ENCODE measurements at regions not wholly inside any gene's neighbourhood (a gene's known extent, or its start where the extent isn't known, plus 50 kb on each side); places are given as distances from the start of the nearest gene placed in this dataset.

DNA sequence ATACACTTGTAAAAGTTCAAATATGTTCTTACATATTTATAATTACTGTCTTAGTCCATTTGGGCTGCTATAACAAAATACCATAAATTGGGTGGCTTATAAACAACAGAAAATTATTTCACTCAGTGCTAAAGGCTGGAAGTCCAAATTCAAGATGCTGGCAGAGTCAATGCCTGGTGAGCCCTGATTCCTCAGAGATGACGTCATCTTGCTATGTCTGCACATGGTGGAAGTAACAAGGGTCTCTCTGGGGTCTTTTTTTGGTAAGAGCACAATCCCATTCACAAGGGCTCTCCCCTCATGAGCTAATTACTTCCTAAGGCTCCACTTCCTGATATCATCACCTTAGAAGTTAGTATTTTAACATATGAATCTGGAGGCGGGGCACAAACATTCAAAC, 108.0 kb upstream of the DUSP10 start:
- TF ChIP-seq, protein P1, sequence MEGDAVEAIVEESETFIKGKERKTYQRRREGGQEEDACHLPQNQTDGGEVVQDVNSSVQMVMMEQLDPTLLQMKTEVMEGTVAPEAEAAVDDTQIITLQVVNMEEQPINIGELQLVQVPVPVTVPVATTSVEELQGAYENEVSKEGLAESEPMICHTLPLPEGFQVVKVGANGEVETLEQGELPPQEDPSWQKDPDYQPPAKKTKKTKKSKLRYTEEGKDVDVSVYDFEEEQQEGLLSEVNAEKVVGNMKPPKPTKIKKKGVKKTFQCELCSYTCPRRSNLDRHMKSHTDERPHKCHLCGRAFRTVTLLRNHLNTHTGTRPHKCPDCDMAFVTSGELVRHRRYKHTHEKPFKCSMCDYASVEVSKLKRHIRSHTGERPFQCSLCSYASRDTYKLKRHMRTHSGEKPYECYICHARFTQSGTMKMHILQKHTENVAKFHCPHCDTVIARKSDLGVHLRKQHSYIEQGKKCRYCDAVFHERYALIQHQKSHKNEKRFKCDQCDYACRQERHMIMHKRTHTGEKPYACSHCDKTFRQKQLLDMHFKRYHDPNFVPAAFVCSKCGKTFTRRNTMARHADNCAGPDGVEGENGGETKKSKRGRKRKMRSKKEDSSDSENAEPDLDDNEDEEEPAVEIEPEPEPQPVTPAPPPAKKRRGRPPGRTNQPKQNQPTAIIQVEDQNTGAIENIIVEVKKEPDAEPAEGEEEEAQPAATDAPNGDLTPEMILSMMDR (IDR thresholded peaks at IDR 0.05; ENCODE audit: control insufficient read depth, insufficient read depth, low read depth, low read length, missing control alignments) = no peak
- DNase-seq (ENCODE audit: low read depth) = no peak
- H3K4me3 ChIP-seq (ENCODE audit: control insufficient read depth, low read depth, low read length) = no peak overlapping the region

DNA sequence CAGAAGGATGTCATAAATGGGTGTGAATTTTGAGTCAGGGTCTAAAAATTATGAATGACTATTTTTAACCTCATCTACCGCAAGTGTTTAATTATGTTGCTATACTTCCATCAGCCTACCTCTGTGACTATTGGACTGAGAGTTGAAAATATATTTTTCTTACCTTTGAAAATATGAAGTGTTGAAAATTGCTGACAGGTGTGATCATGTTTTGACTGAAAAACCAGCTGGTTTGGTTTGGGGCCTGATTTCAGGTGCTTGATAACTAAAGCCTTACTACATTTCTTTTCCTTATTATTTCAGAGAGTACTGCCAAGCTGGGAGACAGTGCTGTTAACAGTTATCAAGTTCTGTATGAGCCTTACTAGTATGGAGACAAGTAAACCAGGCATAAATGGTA, 107.2 kb upstream of the DUSP10 start:
- no peak for DNase-seq (ENCODE audit: low read depth)
- TF ChIP-seq, protein P1 (IDR thresholded peaks at IDR 0.05; ENCODE audit: control insufficient read depth, insufficient read depth, low read depth, low read length, missing control alignments) = no peak
- H3K4me3 ChIP-seq (ENCODE audit: control insufficient read depth, low read depth, low read length) = no peak overlapping the region

DNA sequence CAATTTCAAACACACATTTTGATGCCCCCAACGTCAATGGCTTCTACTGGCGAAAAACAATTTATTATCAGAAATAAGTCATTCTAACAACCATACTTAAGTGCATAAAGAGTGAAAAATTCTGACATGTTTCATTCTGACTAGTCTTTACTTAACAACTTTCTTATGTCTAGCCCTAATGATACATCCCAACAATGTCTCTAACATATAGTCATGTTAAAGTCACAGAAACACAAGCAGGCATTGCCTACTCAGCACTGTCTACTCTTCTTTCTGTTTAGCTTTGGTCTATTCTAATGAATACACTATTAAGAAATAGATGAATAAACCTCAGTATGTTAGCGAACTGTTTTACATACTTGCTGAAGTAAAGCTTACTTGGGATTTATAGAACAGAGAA, 105.8 kb upstream of the DUSP10 start:
- TF ChIP-seq, protein P1 (IDR thresholded peaks at IDR 0.05; ENCODE audit: control insufficient read depth, insufficient read depth, low read depth, low read length, missing control alignments) = no peak
- no peak overlapping the region for H3K4me3 ChIP-seq (ENCODE audit: control insufficient read depth, low read depth, low read length)
- DNase-seq (ENCODE audit: low read depth) = no peak

DNA sequence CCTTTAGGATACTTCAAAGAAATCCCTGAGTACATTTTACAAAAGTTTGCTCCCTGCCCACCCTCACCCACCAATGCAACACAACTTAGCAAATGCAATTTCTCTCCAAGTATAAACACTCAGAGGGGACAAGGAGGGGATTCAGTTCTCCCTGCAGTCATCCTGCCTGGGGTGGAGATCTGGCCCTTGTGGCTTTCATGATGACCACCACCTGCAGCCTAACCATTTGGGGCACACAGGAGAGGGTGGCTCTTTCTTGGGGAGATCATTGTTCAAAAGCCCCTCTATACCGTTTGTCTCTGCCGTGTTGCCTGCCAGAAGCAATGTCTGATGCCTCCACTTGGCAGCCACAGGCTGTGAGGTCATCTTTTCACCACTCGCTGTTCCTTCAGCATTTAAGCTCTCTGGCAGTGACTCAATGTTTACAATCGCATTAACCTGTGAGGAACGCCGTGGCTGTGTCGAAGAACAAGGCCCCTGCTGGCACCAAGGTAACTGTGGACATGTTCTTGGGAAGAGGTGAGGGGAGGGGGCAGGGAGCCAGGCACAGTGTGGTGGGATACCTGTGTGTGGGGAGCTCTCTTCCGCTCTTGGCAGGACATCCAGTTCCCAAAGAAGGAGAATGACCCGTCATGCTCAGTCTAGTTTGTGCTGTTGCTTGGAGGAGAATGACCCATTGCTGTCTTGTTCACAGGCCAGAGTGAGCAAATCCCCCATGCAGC, 103.9 kb upstream of the DUSP10 start:
- TF ChIP-seq, protein P1 (IDR thresholded peaks at IDR 0.05; ENCODE audit: control insufficient read depth, insufficient read depth, low read depth, low read length, missing control alignments) = no peak
- no peak overlapping the region for H3K4me3 ChIP-seq (ENCODE audit: control insufficient read depth, low read depth, low read length)
- DNase-seq (ENCODE audit: low read depth) = no peak

DNA sequence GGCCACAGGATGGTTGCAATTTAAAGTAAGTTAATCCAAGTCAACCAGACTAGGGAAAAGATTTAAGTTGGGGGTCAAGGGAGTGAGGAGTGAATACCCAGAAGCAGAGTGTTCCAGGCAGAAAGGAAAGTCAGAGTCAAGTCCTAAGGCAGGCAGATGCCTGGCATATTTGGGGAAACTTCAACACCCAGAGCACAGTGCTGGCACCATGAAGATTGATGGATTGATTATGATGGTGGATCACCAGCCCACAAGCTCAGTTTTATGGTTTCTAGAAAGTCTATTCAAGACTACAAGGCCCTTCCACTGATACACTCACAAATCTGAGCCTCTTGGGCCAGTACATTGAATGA, 100.1 kb upstream of the DUSP10 start:
- TF ChIP-seq, protein P1 (IDR thresholded peaks at IDR 0.05; ENCODE audit: control insufficient read depth, insufficient read depth, low read depth, low read length, missing control alignments) = no peak
- no peak for DNase-seq (ENCODE audit: low read depth)
- H3K4me3 ChIP-seq (ENCODE audit: control insufficient read depth, low read depth, low read length) = no peak overlapping the region

DNA sequence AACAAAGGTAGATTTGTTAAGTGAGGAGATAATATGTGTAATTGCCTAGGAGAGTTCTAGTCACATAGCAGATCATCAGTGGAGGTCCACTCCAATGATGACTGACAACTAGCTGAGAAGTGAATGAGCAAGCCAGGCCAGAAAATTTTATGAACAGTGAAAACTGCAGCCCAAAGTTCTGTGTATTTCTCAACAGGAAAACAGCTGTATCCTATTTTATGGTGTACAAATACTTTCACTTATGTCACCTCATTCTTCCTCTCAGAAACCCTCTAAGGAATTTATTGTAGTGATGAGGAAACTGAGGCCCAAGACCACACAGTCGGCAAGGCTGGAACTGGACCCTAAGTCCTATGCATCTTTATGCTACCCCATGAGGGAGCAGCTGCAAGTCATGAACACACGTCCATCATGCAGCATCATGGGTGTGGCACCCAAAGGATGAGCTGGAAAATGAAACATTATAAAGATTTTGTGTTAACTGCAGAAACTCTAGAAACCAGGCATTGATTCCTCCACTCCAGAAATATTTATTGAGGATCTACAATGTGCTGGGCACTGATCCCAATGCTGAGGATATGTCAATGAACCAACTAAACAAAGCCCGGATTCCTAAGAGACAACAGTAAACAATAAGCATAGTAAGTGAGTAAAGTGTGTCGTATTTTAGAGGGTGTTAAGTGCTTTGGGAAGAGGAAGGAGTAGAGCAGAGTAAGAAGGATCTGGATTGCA, 99.5 kb upstream of the DUSP10 start:
- no peak for DNase-seq (ENCODE audit: low read depth)
- no peak overlapping the region for H3K4me3 ChIP-seq (ENCODE audit: control insufficient read depth, low read depth, low read length)
- TF ChIP-seq, protein P1 (IDR thresholded peaks at IDR 0.05; ENCODE audit: control insufficient read depth, insufficient read depth, low read depth, low read length, missing control alignments) = no peak

Data from AG09309 (cell line).